BE2C (cell line): ENCODE measurements at regions not wholly inside any gene's neighbourhood (a gene's known extent, or its start where the extent isn't known, plus 50 kb on each side); places are given as distances from the start of the nearest gene placed in this dataset.

Source experiments
- DNase-seq: peaks from one replicate; pipeline ENCODE4 v3.0.0-alpha.2; 2020
- H3K27me3 ChIP-seq: fragments of 250-450 bp; sonication (Bioruptor Pico); 2 replicates; pipeline ENCODE4 v1.5.1; 2020; ENCODE audit warnings: mild to moderate bottlenecking
- H3K36me3 ChIP-seq: fragments of 250-450 bp; sonication (Bioruptor Pico); 2 replicates; pipeline ENCODE4 v1.5.1; 2020; ENCODE audit warnings: mild to moderate bottlenecking
- H3K4me1 ChIP-seq: fragments of 250-450 bp; sonication (Bioruptor Pico); 2 replicates; pipeline ENCODE4 v1.5.1; 2020
- H3K4me3 ChIP-seq: 2 replicates; pipeline ENCODE4 v1.5.1; 2011; ENCODE audit warnings: low read depth, low read length
- H3K9me3 ChIP-seq: fragments of 250-450 bp; sonication (Bioruptor Pico); 2 replicates; pipeline ENCODE4 v1.5.1; 2020
- CTCF ChIP-seq: IDR thresholded peaks from 2 replicates; pipeline ENCODE4 v1.5.1; 2012; ENCODE audit warnings: mild to moderate bottlenecking, low read depth, low read length

- H3K4me1 ChIP-seq, result no peaks in the 10 kb centered on the region
- H3K4me3 ChIP-seq, result no peak overlapping the region
- DNase-seq, result no peak
- no peak for TF ChIP-seq CTCF
- no peaks in the 10 kb centered on the region for H3K36me3 ChIP-seq
- no peaks in the 10 kb centered on the region for H3K9me3 ChIP-seq
- H3K27me3 ChIP-seq, result no peaks in the 10 kb centered on the region
These were observed 88.9 kb upstream of the ST6GAL2 start for GRCh38 chr2:106974891-106975290.

GRCh38 chr2:106975641-106976040 is 89.7 kb upstream of the ST6GAL2 start:
- H3K4me1 ChIP-seq, result no peaks in the 10 kb centered on the region
- DNase-seq, result no peak
- no peaks in the 10 kb centered on the region for H3K36me3 ChIP-seq
- no peaks in the 10 kb centered on the region for H3K27me3 ChIP-seq
- H3K9me3 ChIP-seq, result no peaks in the 10 kb centered on the region
- no peak for TF ChIP-seq CTCF
- no peak overlapping the region for H3K4me3 ChIP-seq

GRCh38 chr2:106976548-106976947 is 90.6 kb upstream of the ST6GAL2 start:
- no peaks in the 10 kb centered on the region for H3K27me3 ChIP-seq
- DNase-seq, result no peak
- no peak overlapping the region for H3K4me3 ChIP-seq
- no peaks in the 10 kb centered on the region for H3K9me3 ChIP-seq
- TF ChIP-seq CTCF, result no peak
- no peaks in the 10 kb centered on the region for H3K36me3 ChIP-seq
- H3K4me1 ChIP-seq, result no peaks in the 10 kb centered on the region

- DNase-seq, result no peak
- no peak overlapping the region for H3K4me3 ChIP-seq
- H3K9me3 ChIP-seq, result no peaks in the 10 kb centered on the region
- no peaks in the 10 kb centered on the region for H3K27me3 ChIP-seq
- no peaks in the 10 kb centered on the region for H3K4me1 ChIP-seq
- H3K36me3 ChIP-seq, result no peaks in the 10 kb centered on the region
- no peak for TF ChIP-seq CTCF
These were observed 91.8 kb upstream of the ST6GAL2 start for GRCh38 chr2:106977717-106978116.

- no peak for DNase-seq
- no peaks in the 10 kb centered on the region for H3K36me3 ChIP-seq
- no peak for TF ChIP-seq CTCF
- no peaks in the 10 kb centered on the region for H3K4me1 ChIP-seq
- no peaks in the 10 kb centered on the region for H3K27me3 ChIP-seq
- no peak overlapping the region for H3K4me3 ChIP-seq
- no peaks in the 10 kb centered on the region for H3K9me3 ChIP-seq
These were observed 92.7 kb upstream of the ST6GAL2 start for GRCh38 chr2:106978647-106979046.

GRCh38 chr2:106981491-106981890 is 95.5 kb upstream of the ST6GAL2 start:
- no peak for DNase-seq
- Histone ChIP-seq H3K4me3 (no peak overlapping the region), H3K4me1 (no peaks in the 10 kb centered on the region), H3K27me3 (no peaks in the 10 kb centered on the region), H3K9me3 (no peaks in the 10 kb centered on the region), H3K36me3 (no peaks in the 10 kb centered on the region)
- no peak for TF ChIP-seq CTCF
